ENCODE measurements at regions not wholly inside any gene's neighbourhood (a gene's known extent, or its start where the extent isn't known, plus 50 kb on each side); places are given as distances from the start of the nearest gene placed in this dataset.

GRCh38 chr6:23445157-23445710 lies 680.8 kb upstream of the NRSN1 start:
- no peak for TF ChIP-seq EZH2phosphoT487 (IDR thresholded peaks at IDR 0.05)
- TF ChIP-seq, protein P1, sequence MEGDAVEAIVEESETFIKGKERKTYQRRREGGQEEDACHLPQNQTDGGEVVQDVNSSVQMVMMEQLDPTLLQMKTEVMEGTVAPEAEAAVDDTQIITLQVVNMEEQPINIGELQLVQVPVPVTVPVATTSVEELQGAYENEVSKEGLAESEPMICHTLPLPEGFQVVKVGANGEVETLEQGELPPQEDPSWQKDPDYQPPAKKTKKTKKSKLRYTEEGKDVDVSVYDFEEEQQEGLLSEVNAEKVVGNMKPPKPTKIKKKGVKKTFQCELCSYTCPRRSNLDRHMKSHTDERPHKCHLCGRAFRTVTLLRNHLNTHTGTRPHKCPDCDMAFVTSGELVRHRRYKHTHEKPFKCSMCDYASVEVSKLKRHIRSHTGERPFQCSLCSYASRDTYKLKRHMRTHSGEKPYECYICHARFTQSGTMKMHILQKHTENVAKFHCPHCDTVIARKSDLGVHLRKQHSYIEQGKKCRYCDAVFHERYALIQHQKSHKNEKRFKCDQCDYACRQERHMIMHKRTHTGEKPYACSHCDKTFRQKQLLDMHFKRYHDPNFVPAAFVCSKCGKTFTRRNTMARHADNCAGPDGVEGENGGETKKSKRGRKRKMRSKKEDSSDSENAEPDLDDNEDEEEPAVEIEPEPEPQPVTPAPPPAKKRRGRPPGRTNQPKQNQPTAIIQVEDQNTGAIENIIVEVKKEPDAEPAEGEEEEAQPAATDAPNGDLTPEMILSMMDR (IDR thresholded peaks at IDR 0.05) = no peak

Data from neural progenitor cell (in vitro differentiated cells).